Ishikawa (cell line): ENCODE measurements at regions not wholly inside any gene's neighbourhood (a gene's known extent, or its start where the extent isn't known, plus 50 kb on each side); places are given as distances from the start of the nearest gene placed in this dataset.

ENCODE experiments used
- CEBPB ChIP-seq: IDR thresholded peaks from 2 replicates; pipeline ENCODE4 v1.6.1; 2012
- CREB1 ChIP-seq: IDR thresholded peaks from 2 replicates; pipeline ENCODE4 v1.6.1; 2012; ENCODE audit warnings: low read depth
- EGR1 ChIP-seq: IDR thresholded peaks from 2 replicates; pipeline ENCODE4 v1.6.1; 2012
- EP300 ChIP-seq: IDR thresholded peaks from 2 replicates; pipeline ENCODE4 v1.6.1; 2012; ENCODE audit warnings: borderline replicate concordance
- FOXM1 ChIP-seq: IDR thresholded peaks from 2 replicates; pipeline ENCODE4 v1.6.1; 2012; ENCODE audit warnings: low read depth, borderline replicate concordance
- MAX ChIP-seq: IDR thresholded peaks from 2 replicates; pipeline ENCODE4 v1.6.1; 2012
- NFIC ChIP-seq: IDR thresholded peaks from 2 replicates; pipeline ENCODE4 v1.6.1; 2012
- RAD21 ChIP-seq: IDR thresholded peaks from 2 replicates; pipeline ENCODE4 v1.6.1; 2012; ENCODE audit warnings: low read depth
- REST ChIP-seq: IDR thresholded peaks from 2 replicates; pipeline ENCODE4 v1.6.1; 2012; ENCODE audit warnings: low read depth, mild to moderate bottlenecking
- TAF1 ChIP-seq: IDR thresholded peaks from 2 replicates; pipeline ENCODE4 v1.6.1; 2012; ENCODE audit warnings: low read depth, mild to moderate bottlenecking
- TCF12 ChIP-seq: IDR thresholded peaks from 2 replicates; pipeline ENCODE4 v1.6.1; 2012; ENCODE audit warnings: low read depth
- TEAD4 ChIP-seq: IDR thresholded peaks from 2 replicates; pipeline ENCODE4 v1.6.1; 2012
- USF1 ChIP-seq: IDR thresholded peaks from 2 replicates; pipeline ENCODE4 v1.6.1; 2012
- YY1 ChIP-seq: IDR thresholded peaks from 2 replicates; pipeline ENCODE4 v1.6.1; 2012; ENCODE audit warnings: low read depth
- ZBTB7A ChIP-seq: IDR thresholded peaks from 2 replicates; pipeline ENCODE4 v1.6.1; 2012; ENCODE audit warnings: low read depth

- TF ChIP-seq EGR1, result no peak
- no peak for TF ChIP-seq ZBTB7A
- TF ChIP-seq TCF12, result no peak
- TF ChIP-seq TAF1, result no peak
- TF ChIP-seq CREB1, result no peak
- TF ChIP-seq YY1, result no peak
- TF ChIP-seq FOXM1, result no peak
- TF ChIP-seq USF1, result no peak
- no peak for TF ChIP-seq TEAD4
- TF ChIP-seq EP300, result no peak
- no peak for TF ChIP-seq CEBPB
- no peak for TF ChIP-seq NFIC
- TF ChIP-seq MAX, result no peak
- TF ChIP-seq RAD21, result no peak
- TF ChIP-seq REST, result no peak
Measured at GRCh38 chr9:134533850-134534588, 107.6 kb upstream of the COL5A1 start.

GRCh38 chr9:134534661-134535080 lies 106.9 kb upstream of the COL5A1 start:
- TF ChIP-seq EP300, result no peak

- no peak for TF ChIP-seq USF1
- no peak for TF ChIP-seq ZBTB7A
- no peak for TF ChIP-seq EGR1
- TF ChIP-seq TEAD4, result no peak
- no peak for TF ChIP-seq CREB1
- no peak for TF ChIP-seq MAX
- no peak for TF ChIP-seq EP300
- TF ChIP-seq RAD21, result no peak
- no peak for TF ChIP-seq TAF1
- TF ChIP-seq TCF12, result no peak
- no peak for TF ChIP-seq CEBPB
- no peak for TF ChIP-seq REST
- TF ChIP-seq NFIC, result no peak
- TF ChIP-seq FOXM1, result no peak
- no peak for TF ChIP-seq YY1
Measured at GRCh38 chr9:134535171-134535570, 106.4 kb upstream of the COL5A1 start.

- TF ChIP-seq REST (no peak), CEBPB (no peak), CREB1 (no peak), RAD21 (no peak), MAX (no peak), YY1 (no peak), TEAD4 (no peak), ZBTB7A (no peak), TCF12 (no peak), TAF1 (no peak), NFIC (no peak), USF1 (no peak)
Measured at GRCh38 chr9:134536101-134536900, 105.3 kb upstream of the COL5A1 start.
